OCI-LY1 (cell line): ENCODE measurements at regions not wholly inside any gene's neighbourhood (a gene's known extent, or its start where the extent isn't known, plus 50 kb on each side); places are given as distances from the start of the nearest gene placed in this dataset.

Experiments
- H2AFZ ChIP-seq: fragments of 200-600 bp; sonication (generic), shearing (Covaris generic); 2 replicates; pipeline ENCODE4 v1.6.0; 2014; ENCODE audit warnings: antibody characterized with exemption, mild to moderate bottlenecking, low read length
- H3F3A ChIP-seq: fragments of 200-600 bp; sonication (generic), shearing (Covaris generic); 2 replicates; pipeline ENCODE4 v1.6.0; 2014; ENCODE audit warnings: mild to moderate bottlenecking, antibody characterized with exemption, low read length, moderate library complexity; ENCODE audit not compliant: insufficient read depth
- H3K27ac ChIP-seq: fragments of 200-600 bp; sonication (generic); 2 replicates; pipeline ENCODE4 v1.5.1; 2014; ENCODE audit warnings: low read length, mixed run types, mild to moderate bottlenecking, low read depth; ENCODE audit not compliant: poor library complexity, severe bottlenecking
- H3K27me3 ChIP-seq: fragments of 200-600 bp; sonication (generic); 2 replicates; pipeline ENCODE4 v1.6.0; 2014; ENCODE audit warnings: antibody characterized with exemption, mild to moderate bottlenecking, low read length, moderate library complexity; ENCODE audit not compliant: insufficient read depth
- H3K36me3 ChIP-seq: fragments of 200-600 bp; sonication (generic); 2 replicates; pipeline ENCODE4 v1.6.1; 2014; ENCODE audit warnings: mild to moderate bottlenecking, antibody characterized with exemption, low read length, moderate library complexity, mixed read lengths; ENCODE audit not compliant: insufficient read depth
- H3K4me1 ChIP-seq: fragments of 200-600 bp; sonication (generic); 2 replicates; pipeline ENCODE4 v1.5.1; 2014; ENCODE audit warnings: mild to moderate bottlenecking, low read length, moderate library complexity; ENCODE audit not compliant: insufficient read depth, severe bottlenecking
- H3K4me2 ChIP-seq: fragments of 200-600 bp; sonication (generic), shearing (Covaris generic); 2 replicates; pipeline ENCODE4 v1.6.1; 2014; ENCODE audit warnings: low read length
- H3K4me3 ChIP-seq: fragments of 200-600 bp; sonication (generic); 2 replicates; pipeline ENCODE4 v1.5.1; 2014; ENCODE audit warnings: low read length, low read depth, mild to moderate bottlenecking, mixed read lengths; ENCODE audit not compliant: poor library complexity, severe bottlenecking
- H3K79me2 ChIP-seq: fragments of 200-600 bp; shearing (Covaris generic); 2 replicates; pipeline ENCODE4 v1.6.1; 2016; ENCODE audit warnings: mixed run types, low read length, mixed read lengths; ENCODE audit not compliant: insufficient read depth
- H3K9ac ChIP-seq: fragments of 200-600 bp; sonication (generic), shearing (Covaris generic); 2 replicates; pipeline ENCODE4 v1.6.1; 2014; ENCODE audit warnings: mild to moderate bottlenecking, low read length, mixed read lengths
- H3K9me2 ChIP-seq: fragments of 200-600 bp; sonication (generic), shearing (Covaris generic); 2 replicates; pipeline ENCODE4 v1.6.1; 2014; ENCODE audit warnings: low read depth, mild to moderate bottlenecking, low read length, mixed read lengths
- H3K9me3 ChIP-seq: fragments of 200-600 bp; shearing (Covaris generic); 2 replicates; pipeline ENCODE4 v1.6.1; 2014; ENCODE audit warnings: low read length, mixed read lengths
- H4K20me1 ChIP-seq: fragments of 200-600 bp; sonication (generic), shearing (Covaris generic); 2 replicates; pipeline ENCODE4 v1.6.0; 2016; ENCODE audit warnings: mild to moderate bottlenecking, low read length; ENCODE audit not compliant: insufficient read depth
- CTCF ChIP-seq: fragments of 200-600 bp; sonication (generic), shearing (Covaris generic); IDR thresholded peaks from 2 replicates; pipeline ENCODE4 v1.5.1; 2017; ENCODE audit warnings: mild to moderate bottlenecking, antibody characterized with exemption, low read length, moderate library complexity, mixed read lengths
- EZH2 ChIP-seq: fragments of 200-600 bp; sonication (generic), shearing (Covaris generic); IDR thresholded peaks from 2 replicates; pipeline ENCODE4 v1.8.0; 2017; ENCODE audit warnings: borderline replicate concordance, mixed run types, mild to moderate bottlenecking, antibody characterized with exemption, low read length, moderate library complexity, mixed read lengths

- TF ChIP-seq CTCF (no peak), EZH2 (no peak)
- H3K36me3 ChIP-seq = no peaks in the 10 kb centered on the region
- H3K4me2 ChIP-seq = no peak overlapping the region
- H4K20me1 ChIP-seq = no peaks in the 10 kb centered on the region
- H3K79me2 ChIP-seq = no peaks in the 10 kb centered on the region
- no peak overlapping the region for H2AFZ ChIP-seq
- H3F3A ChIP-seq = no peaks in the 10 kb centered on the region
- H3K27me3 ChIP-seq = no peaks in the 10 kb centered on the region
- no peaks in the 10 kb centered on the region for H3K9me3 ChIP-seq
- no peak overlapping the region for H3K27ac ChIP-seq
- H3K9ac ChIP-seq = no peak overlapping the region
- no peak overlapping the region for H3K4me3 ChIP-seq
- H3K9me2 ChIP-seq = no peaks in the 10 kb centered on the region
- H3K4me1 ChIP-seq = no peaks in the 10 kb centered on the region
Measured at GRCh38 chr4:127251423-127251822, 381.3 kb upstream of the INTU start.

- Histone ChIP-seq H2AFZ (no peak overlapping the region), H3K36me3 (no peaks in the 10 kb centered on the region), H3K79me2 (no peaks in the 10 kb centered on the region), H3K4me2 (no peak overlapping the region), H3K27me3 (no peaks in the 10 kb centered on the region), H3K4me3 (no peak overlapping the region), H3F3A (no peaks in the 10 kb centered on the region), H3K9me2 (no peaks in the 10 kb centered on the region), H3K9ac (no peak overlapping the region), H4K20me1 (no peaks in the 10 kb centered on the region), H3K9me3 (no peaks in the 10 kb centered on the region), H3K4me1 (no peaks in the 10 kb centered on the region), H3K27ac (no peak overlapping the region)
- no peak for TF ChIP-seq EZH2
- no peak for TF ChIP-seq CTCF
Measured at GRCh38 chr4:127256500-127256899, 376.3 kb upstream of the INTU start.

DNA sequence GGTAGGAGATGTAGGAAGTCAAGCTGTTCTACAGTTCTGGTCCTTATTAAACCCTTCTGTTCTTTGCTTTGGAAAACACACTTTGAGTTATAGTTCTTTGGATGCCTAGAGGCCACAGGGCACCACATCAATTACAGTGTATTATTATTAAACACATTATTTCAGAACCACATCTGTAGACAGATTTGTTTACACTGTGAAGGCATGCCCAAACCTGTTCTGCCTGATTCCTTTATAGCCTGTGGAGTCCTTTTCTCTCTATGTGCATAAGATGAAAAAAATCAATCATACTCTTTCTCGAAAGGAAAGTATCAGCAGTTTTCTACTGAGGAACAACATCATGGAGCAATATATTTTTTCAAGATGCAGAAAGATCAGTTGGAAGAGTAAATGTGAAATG is 371.3 kb upstream of the INTU start:
- Histone ChIP-seq H3K9me3 (no peaks in the 10 kb centered on the region), H3K9me2 (no peaks in the 10 kb centered on the region), H2AFZ (no peak overlapping the region), H3K4me3 (no peak overlapping the region), H3K9ac (no peak overlapping the region), H3K4me2 (no peak overlapping the region), H3K79me2 (no peaks in the 10 kb centered on the region), H3K27me3 (no peaks in the 10 kb centered on the region), H3K36me3 (no peaks in the 10 kb centered on the region), H3K4me1 (no peaks in the 10 kb centered on the region), H4K20me1 (no peaks in the 10 kb centered on the region), H3K27ac (no peak overlapping the region), H3F3A (no peaks in the 10 kb centered on the region)
- no peak for TF ChIP-seq CTCF
- TF ChIP-seq EZH2 = no peak
